ENCODE measurements at regions not wholly inside any gene's neighbourhood (a gene's known extent, or its start where the extent isn't known, plus 50 kb on each side); places are given as distances from the start of the nearest gene placed in this dataset.
"Not testable (repeated sequence)": the region's sequence is repeated elsewhere in the genome, so short reads cannot be mapped to it uniquely, and the experiment has no call there.

DNA sequence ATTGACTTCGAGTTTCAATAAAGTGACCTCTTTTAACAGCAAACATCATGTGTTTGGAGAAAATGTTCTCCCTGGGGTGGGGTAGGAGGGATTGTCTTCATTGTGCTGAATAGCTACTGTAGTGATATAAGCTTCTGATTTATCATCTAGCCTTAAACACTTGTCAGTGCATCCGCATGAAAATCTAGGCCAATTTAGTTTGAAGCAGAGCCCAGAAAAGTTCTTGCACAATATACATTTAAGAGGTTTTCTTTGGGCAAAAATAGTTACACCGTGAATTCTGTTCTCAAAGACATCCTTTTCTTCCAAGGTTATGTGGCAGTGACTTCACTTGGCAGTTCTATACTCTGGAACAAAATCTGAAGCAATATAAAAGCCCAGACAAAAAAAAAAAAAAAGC, 136.0 kb upstream of the IFNG-AS1 start:
- DNase-seq = no peak

GRCh38 chr12:67854351-67854750, 134.9 kb upstream of the IFNG-AS1 start:
- DNase-seq = no peak

DNA sequence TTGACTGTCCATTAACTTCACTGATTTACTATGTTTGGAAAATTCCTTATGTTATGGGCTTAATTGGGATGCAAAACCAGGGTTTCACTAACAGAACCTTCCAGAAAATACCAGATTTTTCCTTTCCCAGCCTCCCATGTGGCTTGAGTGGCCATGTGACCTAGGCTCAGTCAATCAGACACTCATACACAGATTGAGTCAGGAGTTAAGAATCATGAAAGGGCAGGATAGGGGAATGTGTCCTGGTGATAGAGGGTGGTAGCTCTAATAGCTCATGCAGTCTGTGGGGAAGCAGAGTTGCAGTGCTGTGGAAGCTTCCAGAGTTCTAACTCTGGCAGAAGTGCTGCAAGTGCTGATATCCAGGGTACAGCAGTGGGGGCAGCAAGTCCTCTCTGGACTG, 134.1 kb upstream of the IFNG-AS1 start:
- no peak for DNase-seq

GRCh38 chr12:67871231-67871630, 118.0 kb upstream of the IFNG-AS1 start:
- DNase-seq = no peak

DNA sequence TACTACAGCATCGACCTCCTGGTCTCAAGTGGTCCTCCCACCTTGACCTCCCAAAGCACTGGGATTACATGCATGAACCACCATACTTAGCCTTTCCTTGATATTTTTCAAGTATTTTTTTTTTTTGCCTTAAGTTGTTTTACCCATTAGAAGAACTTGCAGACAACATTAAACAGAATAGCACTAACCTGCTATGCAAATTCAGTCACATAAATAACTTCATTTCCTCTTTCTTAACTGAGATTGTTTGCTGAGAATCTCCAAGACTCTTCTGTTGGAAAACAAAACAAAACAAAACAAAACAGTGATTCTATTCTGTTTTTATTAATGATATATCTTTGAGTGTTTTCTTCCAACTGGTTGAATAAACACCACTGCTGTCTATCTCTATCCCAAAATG, 115.9 kb upstream of the IFNG-AS1 start:
- DNase-seq = no peak

DNA sequence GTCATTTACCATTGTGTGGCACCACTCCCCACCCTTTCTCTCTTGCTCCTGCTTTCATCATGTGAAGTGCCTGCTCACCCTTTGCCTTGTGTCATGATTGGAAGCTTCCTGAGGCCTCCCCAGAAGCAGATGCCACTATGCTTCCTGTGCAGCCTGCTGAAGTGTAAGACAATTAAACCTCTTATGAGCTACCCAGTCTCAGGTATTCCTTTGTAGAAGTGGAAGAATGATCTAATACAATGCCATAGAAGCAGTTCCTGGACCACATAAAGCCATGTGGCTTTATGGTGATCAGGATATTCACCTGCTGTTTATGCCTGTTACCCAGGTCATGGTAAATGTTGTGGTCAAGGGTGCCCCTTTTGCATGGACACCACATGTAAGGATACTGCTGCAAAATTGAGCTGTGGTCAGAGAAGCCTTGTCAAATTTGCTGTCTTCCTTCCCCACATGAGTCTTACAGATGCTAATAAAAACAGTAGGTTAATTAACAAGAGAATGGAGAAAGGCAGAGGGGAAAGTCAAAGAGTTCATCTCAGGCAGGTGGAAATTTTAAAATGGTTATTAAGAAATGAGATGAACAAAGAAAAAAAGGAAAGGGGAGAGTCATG, 112.8 kb upstream of the IFNG-AS1 start:
- no peak for DNase-seq

- no peak for DNase-seq
Measured at GRCh38 chr12:67877727-67878126, 111.5 kb upstream of the IFNG-AS1 start.

GRCh38 chr12:67879937-67880336, 109.3 kb upstream of the IFNG-AS1 start:
- DNase-seq = no peak

DNA sequence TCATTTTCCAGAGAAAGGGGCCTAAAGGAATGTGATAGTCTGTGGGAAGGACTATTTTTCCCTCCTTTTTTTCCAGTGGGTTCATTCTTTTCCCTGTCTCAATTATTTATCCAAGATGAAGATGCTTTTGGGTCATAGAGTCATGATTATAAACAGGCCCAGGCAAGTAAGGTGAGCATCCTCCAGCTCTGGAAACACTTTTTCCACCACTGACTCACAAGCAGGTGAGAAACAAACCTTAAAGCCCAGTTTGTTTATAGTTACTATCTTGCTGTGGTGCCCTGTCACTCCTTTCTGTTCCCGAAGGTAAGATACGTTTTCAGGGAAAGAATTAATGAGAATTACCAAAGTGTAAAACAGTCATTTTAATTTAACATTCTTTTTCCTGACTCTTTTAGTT, 107.7 kb upstream of the IFNG-AS1 start:
- DNase-seq = no peak

GRCh38 chr12:67884596-67884995, 104.7 kb upstream of the IFNG-AS1 start:
- DNase-seq = no peak

- DNase-seq = no peak
Measured at GRCh38 chr12:67885375-67886169, 103.7 kb upstream of the IFNG-AS1 start.

GRCh38 chr12:67887065-67887464, 102.2 kb upstream of the IFNG-AS1 start:
- DNase-seq = no peak

GRCh38 chr12:67889931-67890330, 99.3 kb upstream of the IFNG-AS1 start:
- DNase-seq = no peak

DNA sequence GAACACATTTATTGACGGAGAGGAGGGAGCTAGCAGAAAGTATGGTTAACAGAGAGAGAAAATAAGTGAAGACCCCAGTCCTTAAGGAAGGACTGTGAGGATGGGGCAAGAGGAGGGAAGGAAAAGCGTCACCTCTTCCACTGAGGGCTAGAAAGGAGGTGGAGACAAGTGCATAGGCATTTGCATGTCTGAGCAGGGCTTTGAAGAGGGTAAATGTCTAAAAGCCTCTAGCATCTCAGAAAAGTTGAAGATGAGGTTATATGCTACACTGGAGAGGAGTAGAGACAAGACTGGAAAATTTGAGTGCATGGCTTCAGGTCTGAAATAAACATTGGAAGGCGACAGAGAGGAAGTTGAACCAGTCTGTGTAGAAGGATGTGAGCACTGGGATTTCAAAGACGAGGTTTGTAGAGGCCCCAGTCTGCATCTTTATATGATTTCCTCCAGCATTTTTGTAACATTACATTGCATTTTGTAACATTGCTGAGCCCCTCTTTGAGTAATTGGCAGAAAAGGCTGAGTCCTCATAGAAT, 98.5 kb upstream of the IFNG-AS1 start:
- no peak for DNase-seq

GRCh38 chr12:67891596-67891995, 97.7 kb upstream of the IFNG-AS1 start:
- DNase-seq = no peak

- DNase-seq = no peak
Measured at GRCh38 chr12:67892259-67893021, 96.8 kb upstream of the IFNG-AS1 start.

GRCh38 chr12:67893022-67893580, 96.1 kb upstream of the IFNG-AS1 start:
- no peak for DNase-seq

- DNase-seq = not testable (repeated sequence)
Measured at GRCh38 chr12:67900418-67900817, 88.8 kb upstream of the IFNG-AS1 start.

DNA sequence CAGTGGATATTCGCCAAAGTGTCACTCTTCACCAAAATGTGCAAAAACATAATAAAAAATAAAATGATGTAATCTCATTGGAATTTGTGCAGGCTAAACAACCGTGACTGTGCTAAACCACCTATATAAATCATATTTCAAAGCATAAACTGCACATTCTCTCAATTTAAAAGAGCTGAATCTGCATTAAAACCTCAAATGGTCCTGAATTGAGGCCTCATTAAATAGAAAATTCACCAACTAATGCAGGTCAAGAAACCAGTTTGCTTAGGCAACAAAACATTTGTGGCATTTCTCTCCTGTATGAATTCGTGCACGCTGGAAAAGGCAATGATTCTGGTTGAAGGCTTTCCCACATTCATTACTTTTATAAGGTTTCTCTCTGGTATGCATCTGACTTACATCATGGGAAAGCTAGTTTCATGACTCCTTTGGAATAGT, 80.1 kb upstream of the IFNG-AS1 start:
- no peak for DNase-seq

DNA sequence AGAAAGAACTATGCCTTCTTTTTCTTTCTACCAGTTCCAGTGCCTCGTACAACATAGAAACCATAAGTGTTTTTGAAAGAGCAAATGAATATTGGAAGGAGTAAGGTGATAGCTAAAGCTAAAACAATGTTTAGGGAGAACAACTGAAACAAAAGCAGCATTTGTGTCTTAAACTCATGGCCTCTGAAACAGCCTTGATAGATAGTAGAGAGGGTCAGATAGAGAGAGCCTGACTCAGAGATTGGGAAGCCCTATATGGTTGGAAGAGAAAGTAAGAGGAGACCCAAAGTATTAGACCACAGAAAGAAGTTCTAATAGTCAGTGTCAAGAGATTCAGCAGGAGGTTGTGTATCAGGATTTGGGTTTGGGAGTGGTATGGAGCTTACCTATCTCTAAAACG, 79.6 kb upstream of the IFNG-AS1 start:
- no peak for DNase-seq

GRCh38 chr12:67910360-67911274, 78.6 kb upstream of the IFNG-AS1 start:
- DNase-seq = no peak

GRCh38 chr12:67911275-67911600, 78.0 kb upstream of the IFNG-AS1 start:
- DNase-seq = no peak
